H9 (cell line): ENCODE measurements at regions not wholly inside any gene's neighbourhood (a gene's known extent, or its start where the extent isn't known, plus 50 kb on each side); places are given as distances from the start of the nearest gene placed in this dataset.

Experiments used
- DNase-seq: peaks from one replicate; pipeline ENCODE4 v3.0.0-alpha.2; 2017
- H2AFZ ChIP-seq: one replicate; pipeline ENCODE4 v1.6.1; 2013; ENCODE audit warnings: mild to moderate bottlenecking, low read length, control low read depth, moderate library complexity
- H2AK5ac ChIP-seq: 2 replicates; pipeline ENCODE4 v1.6.1; 2013; ENCODE audit warnings: low read length, control low read depth, mixed read lengths; ENCODE audit not compliant: insufficient read length
- H2BK120ac ChIP-seq: one replicate; pipeline ENCODE4 v1.6.1; 2013; ENCODE audit warnings: low read depth, mild to moderate bottlenecking, low read length, control low read depth, inconsistent platforms; ENCODE audit not compliant: poor library complexity, severe bottlenecking
- H2BK12ac ChIP-seq: 2 replicates; pipeline ENCODE4 v1.6.1; 2013; ENCODE audit warnings: low read length, control low read depth, mixed read lengths, low read depth; ENCODE audit not compliant: insufficient read length
- H2BK15ac ChIP-seq: 2 replicates; pipeline ENCODE4 v1.6.1; 2013; ENCODE audit warnings: low read depth, low read length, control low read depth
- H2BK20ac ChIP-seq: one replicate; pipeline ENCODE4 v1.6.1; 2013; ENCODE audit warnings: low read depth, mild to moderate bottlenecking, low read length, control low read depth, inconsistent platforms; ENCODE audit not compliant: poor library complexity, severe bottlenecking
- H2BK5ac ChIP-seq: 2 replicates; pipeline ENCODE4 v1.6.1; 2013; ENCODE audit warnings: low read length, control low read depth, mixed read lengths; ENCODE audit not compliant: insufficient read length
- H3K14ac ChIP-seq: 2 replicates; pipeline ENCODE4 v1.6.1; 2013; ENCODE audit warnings: low read length, control low read depth; ENCODE audit not compliant: insufficient read depth
- H3K18ac ChIP-seq: 2 replicates; pipeline ENCODE4 v1.6.1; 2013; ENCODE audit warnings: low read depth, mild to moderate bottlenecking, mixed read lengths, low read length, control low read depth; ENCODE audit not compliant: insufficient read length
- H3K23ac ChIP-seq: 2 replicates; pipeline ENCODE4 v1.6.1; 2013; ENCODE audit warnings: low read length, control low read depth, mixed read lengths, low read depth; ENCODE audit not compliant: insufficient read length
- H3K23me2 ChIP-seq: 2 replicates; pipeline ENCODE4 v1.6.1; 2013; ENCODE audit warnings: low read depth, mild to moderate bottlenecking, mixed read lengths, low read length, control low read depth; ENCODE audit not compliant: insufficient read length, poor library complexity, severe bottlenecking
- H3K27ac ChIP-seq: 2 replicates; pipeline ENCODE4 v1.5.1; 2013; ENCODE audit warnings: low read length, control low read depth, mixed read lengths, low read depth; ENCODE audit not compliant: insufficient read length
- H3K27me3 ChIP-seq: 2 replicates; pipeline ENCODE4 v1.6.1; 2013; ENCODE audit warnings: low read length, control low read depth, inconsistent platforms; ENCODE audit not compliant: insufficient read depth
- H3K4ac ChIP-seq: 2 replicates; pipeline ENCODE4 v1.6.1; 2013; ENCODE audit warnings: low read depth, mild to moderate bottlenecking, control low read depth, inconsistent platforms, low read length, moderate library complexity
- H3K4me1 ChIP-seq: 2 replicates; pipeline ENCODE4 v1.6.1; 2013; ENCODE audit warnings: low read length, control low read depth, inconsistent platforms; ENCODE audit not compliant: insufficient read depth
- H3K4me2 ChIP-seq: 2 replicates; pipeline ENCODE4 v1.6.1; 2013; ENCODE audit warnings: low read length, control low read depth, mixed read lengths; ENCODE audit not compliant: insufficient read length, insufficient read depth
- H3K56ac ChIP-seq: 2 replicates; pipeline ENCODE4 v1.6.1; 2013; ENCODE audit warnings: low read depth, mild to moderate bottlenecking, mixed read lengths, low read length, control low read depth; ENCODE audit not compliant: insufficient read length
- H3K79me1 ChIP-seq: 2 replicates; pipeline ENCODE4 v1.6.1; 2013; ENCODE audit warnings: low read depth, mild to moderate bottlenecking, moderate library complexity, low read length, control low read depth, inconsistent platforms; ENCODE audit not compliant: insufficient read depth, poor library complexity, severe bottlenecking
- H3K79me2 ChIP-seq: 2 replicates; pipeline ENCODE4 v1.6.1; 2013; ENCODE audit warnings: low read length, control low read depth, inconsistent platforms; ENCODE audit not compliant: insufficient read depth
- H3K9ac ChIP-seq: 2 replicates; pipeline ENCODE4 v1.6.1; 2013; ENCODE audit warnings: low read length, control low read depth, mixed read lengths; ENCODE audit not compliant: insufficient read length; ENCODE audit errors: extremely low read depth
- H3K9me3 ChIP-seq: one replicate; pipeline ENCODE4 v1.6.1; 2013; ENCODE audit warnings: low read depth, low read length, inconsistent platforms; ENCODE audit not compliant: control insufficient read depth
- H3T11ph ChIP-seq: one replicate; pipeline ENCODE4 v1.6.1; 2013; ENCODE audit warnings: mild to moderate bottlenecking, low read length, control low read depth, inconsistent platforms
- H4K20me1 ChIP-seq: one replicate; pipeline ENCODE4 v1.6.1; 2013; ENCODE audit not compliant: control insufficient read depth, insufficient read length, insufficient read depth
- H4K5ac ChIP-seq: 2 replicates; pipeline ENCODE4 v1.6.1; 2013; ENCODE audit warnings: low read depth, mild to moderate bottlenecking, mixed read lengths, low read length, control low read depth; ENCODE audit not compliant: insufficient read length
- H4K8ac ChIP-seq: replicated peaks from 2 replicates; pipeline ENCODE4 v1.6.1; 2013; ENCODE audit warnings: low read length, control low read depth, mixed read lengths, low read depth; ENCODE audit not compliant: insufficient read length
- H4K91ac ChIP-seq: 2 replicates; pipeline ENCODE4 v1.6.1; 2013; ENCODE audit warnings: low read depth, mild to moderate bottlenecking, moderate library complexity, mixed read lengths, low read length, control low read depth; ENCODE audit not compliant: insufficient read length
- H3K27ac Mint-ChIP-seq, 3 experiments: 2 replicates in 2 of 3; 3 replicates in 1 of 3; pipeline ENCODE4 v1.8.0; 2020 to 2021; ENCODE audit warnings: mixed read lengths in 3 of 3, mild to moderate bottlenecking in 1 of 3, moderate library complexity in 1 of 3
- H3K27me3 Mint-ChIP-seq: 2 replicates; pipeline ENCODE4 v1.8.0; 2021; ENCODE audit warnings: low read depth, mild to moderate bottlenecking, moderate library complexity, mixed read lengths
- H3K36me3 Mint-ChIP-seq, 3 experiments: 2 replicates in 2 of 3; 3 replicates in 1 of 3; pipeline ENCODE4 v1.8.0; 2020 to 2021; ENCODE audit warnings: low read depth in 3 of 3, mixed read lengths in 3 of 3; ENCODE audit not compliant: insufficient read depth in 1 of 3
- H3K4me1 Mint-ChIP-seq, 2 experiments: 2 replicates each; pipeline ENCODE4 v1.8.0; 2020; ENCODE audit warnings: mixed read lengths in 2 of 2
- H3K4me3 Mint-ChIP-seq, 2 experiments: 2 replicates in 1 of 2; 3 replicates in 1 of 2; pipeline ENCODE4 v1.8.0; 2020 to 2021; ENCODE audit warnings: mild to moderate bottlenecking in 2 of 2, mixed read lengths in 2 of 2, moderate library complexity in 1 of 2
- H3K9me3 Mint-ChIP-seq, 2 experiments: 2 replicates in 1 of 2; 3 replicates in 1 of 2; pipeline ENCODE4 v1.8.0; 2020; ENCODE audit warnings: mild to moderate bottlenecking in 2 of 2, mixed read lengths in 2 of 2, moderate library complexity in 1 of 2
- CTCF ChIP-seq: fragments of 200-600 bp; sonication (generic); conservative IDR thresholded peaks from 3 replicates; pipeline ENCODE4 v1.8.0; 2021; ENCODE audit warnings: antibody characterized with exemption, mild to moderate bottlenecking
- WGBS: extraction: QIAGEN DNeasy Blood & Tissue Kit; methylation state at CpG from one replicate; pipeline ENCODE4 v1.1.7; 2013; ENCODE audit warnings: missing lambda C conversion rate, low lambda C conversion rate, mixed read lengths; ENCODE audit not compliant: insufficient read length; ENCODE audit errors: extremely low coverage; 5-methylcytosine and 5-hydroxymethylcytosine counted together

DNA sequence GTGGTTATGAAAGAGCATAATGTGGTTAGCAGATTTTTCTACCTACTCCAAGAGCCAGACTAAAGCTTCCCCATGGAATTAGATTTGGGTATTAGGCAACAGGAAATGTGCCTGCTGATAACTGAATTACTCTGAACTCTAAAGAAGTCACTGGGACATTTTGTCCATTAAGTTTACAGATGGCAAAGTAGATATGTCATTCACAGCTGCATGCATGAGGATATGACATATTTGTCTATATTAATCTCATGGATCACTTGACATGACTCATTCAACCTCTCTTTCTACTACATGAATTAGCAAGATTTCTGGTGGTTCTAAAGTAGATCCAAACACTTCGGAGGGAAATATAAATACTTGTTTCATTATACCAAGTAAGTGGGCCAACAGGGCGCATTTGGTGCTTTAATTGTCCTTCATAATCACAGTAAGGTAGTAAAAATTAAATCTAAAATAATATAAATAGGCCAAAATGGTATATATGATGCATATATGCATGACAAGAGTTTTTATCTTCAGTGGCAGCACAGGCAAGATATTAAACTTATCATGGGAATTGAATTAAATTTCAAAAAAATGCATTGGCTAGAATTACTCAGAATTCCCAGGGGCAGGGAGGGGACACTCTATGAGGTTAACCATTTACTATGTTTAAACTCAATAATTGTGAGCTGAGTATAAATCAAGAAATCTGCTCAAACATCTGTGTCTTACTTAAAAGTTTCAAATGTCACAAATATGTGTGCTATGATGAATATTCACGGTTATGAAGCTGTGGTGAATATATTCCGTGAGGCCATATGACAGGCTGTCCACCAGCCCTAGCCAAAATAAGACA lies 365.3 kb upstream of the KCNMB2 start:
- no peak overlapping the region for H4K8ac ChIP-seq
- no peak overlapping the region for H2AFZ ChIP-seq
- H2BK120ac ChIP-seq = no peak overlapping the region
- H3K4me2 ChIP-seq = no peak overlapping the region
- Mint-ChIP-seq H3K36me3 (no peaks in the 10 kb centered on the region), H3K27ac (no peak overlapping the region), H3K27me3 (no peaks in the 10 kb centered on the region), H3K4me3 (no peak overlapping the region), H3K9me3 (no peaks in the 10 kb centered on the region), H3K4me1 (0 out of 4 replicates have a peak, but pooled peaks cover 0 to 3% of the 10 kb centered on the region in 2 experiments)
- no peak overlapping the region for H2BK20ac ChIP-seq
- H2BK12ac ChIP-seq = no peak overlapping the region
- H3K27me3 ChIP-seq = no peaks in the 10 kb centered on the region
- no peaks in the 10 kb centered on the region for H3K9me3 ChIP-seq
- H3K27ac ChIP-seq = no peak overlapping the region
- TF ChIP-seq CTCF = no peak
- no peak overlapping the region for H3K4ac ChIP-seq
- no CpG with 5 or more reads among the region's 4 CpGs for WGBS
- DNase-seq = no peak
- H2BK15ac ChIP-seq = no peak overlapping the region
- H3K79me1 ChIP-seq = no peaks in the 10 kb centered on the region
- no peak overlapping the region for H3K9ac ChIP-seq
- no peak overlapping the region for H2BK5ac ChIP-seq
- no peak overlapping the region for H2AK5ac ChIP-seq
- no peak overlapping the region for H3T11ph ChIP-seq
- H3K4me1 ChIP-seq = no peaks in the 10 kb centered on the region
- H3K18ac ChIP-seq = no peak overlapping the region
- no peaks in the 10 kb centered on the region for H4K20me1 ChIP-seq
- H4K91ac ChIP-seq = no peak overlapping the region
- H4K5ac ChIP-seq = no peak overlapping the region
- no peak overlapping the region for H3K14ac ChIP-seq
- no peaks in the 10 kb centered on the region for H3K79me2 ChIP-seq
- no peaks in the 10 kb centered on the region for H3K23me2 ChIP-seq
- no peak overlapping the region for H3K23ac ChIP-seq
- H3K56ac ChIP-seq = no peak overlapping the region
